ENCODE measurements at regions not wholly inside any gene's neighbourhood (a gene's known extent, or its start where the extent isn't known, plus 50 kb on each side); places are given as distances from the start of the nearest gene placed in this dataset.
"Not testable (repeated sequence)": the region's sequence is repeated elsewhere in the genome, so short reads cannot be mapped to it uniquely, and the experiment has no call there.

DNA sequence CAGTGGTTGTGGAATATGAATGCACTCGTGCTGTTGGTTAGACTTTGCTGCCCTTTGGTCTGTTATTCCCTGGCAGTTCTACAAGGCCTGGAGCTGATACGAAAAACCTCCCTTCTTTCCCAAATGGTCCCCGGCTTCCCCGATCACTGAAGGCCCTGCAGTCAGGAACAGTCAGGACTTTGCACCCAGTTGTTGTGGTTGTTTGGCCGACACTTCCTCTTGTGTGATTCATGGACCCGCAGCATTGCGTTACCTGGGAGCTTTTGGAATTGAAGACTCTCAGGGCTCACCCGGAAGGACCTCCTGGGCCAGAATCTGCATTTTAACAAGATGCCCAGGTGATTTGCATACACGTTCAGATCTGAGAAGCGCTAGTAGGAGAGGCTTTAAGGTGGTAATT is 106.8 kb upstream of the ZNF195 start:
- TF ChIP-seq POLR2AphosphoS5, POLR2A (IDR thresholded peaks at IDR 0.05): not testable (repeated sequence)

All from spleen (tissue), 3 donors.